Stimulated activated CD8-positive, alpha-beta memory T cell treated with anti-CD3 and anti-CD28 coated beads, Interleukin-4, amount 100 ng/mL, for 48 hours (primary cell): ENCODE measurements at regions not wholly inside any gene's neighbourhood (a gene's known extent, or its start where the extent isn't known, plus 50 kb on each side); places are given as distances from the start of the nearest gene placed in this dataset.

Source experiments
- DNase-seq: peaks from one replicate; pipeline ENCODE4 v3.0.0-alpha.2; 2020

DNA sequence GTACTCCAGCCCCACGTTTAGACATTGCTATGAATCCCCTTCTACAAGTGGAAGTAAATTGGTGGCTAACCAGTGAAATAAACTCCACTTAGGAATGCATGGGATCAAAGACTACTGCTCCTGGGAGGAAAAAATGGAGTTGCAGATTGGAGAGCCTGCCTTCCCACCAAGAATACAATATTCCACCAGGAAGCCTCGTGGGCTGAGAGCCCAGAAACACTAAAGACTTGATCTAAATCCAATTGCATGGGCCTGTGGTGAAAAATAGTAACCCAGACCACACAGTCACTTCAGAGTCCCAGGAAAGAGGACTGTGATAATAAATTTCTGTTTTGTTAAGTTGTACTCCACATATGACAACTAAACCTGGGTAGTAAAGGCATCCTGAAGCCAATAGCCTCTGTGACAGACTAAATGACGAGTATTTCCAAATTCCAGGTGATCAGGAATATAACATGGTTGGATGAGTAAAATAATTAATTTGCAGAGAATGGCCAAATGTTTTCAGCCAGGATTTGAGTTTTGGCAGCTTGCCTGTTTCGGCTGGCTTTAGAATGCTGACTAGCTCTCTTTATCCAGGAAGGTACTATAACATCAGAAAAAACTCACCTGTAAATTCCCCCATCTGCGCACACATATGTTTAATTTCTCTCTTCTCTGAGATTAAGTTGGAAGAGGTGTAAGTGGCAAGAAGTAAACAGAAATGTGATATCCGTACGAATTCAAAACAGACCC lies 480.3 kb downstream of the LIG4 start:
- DNase-seq: no peak

DNA sequence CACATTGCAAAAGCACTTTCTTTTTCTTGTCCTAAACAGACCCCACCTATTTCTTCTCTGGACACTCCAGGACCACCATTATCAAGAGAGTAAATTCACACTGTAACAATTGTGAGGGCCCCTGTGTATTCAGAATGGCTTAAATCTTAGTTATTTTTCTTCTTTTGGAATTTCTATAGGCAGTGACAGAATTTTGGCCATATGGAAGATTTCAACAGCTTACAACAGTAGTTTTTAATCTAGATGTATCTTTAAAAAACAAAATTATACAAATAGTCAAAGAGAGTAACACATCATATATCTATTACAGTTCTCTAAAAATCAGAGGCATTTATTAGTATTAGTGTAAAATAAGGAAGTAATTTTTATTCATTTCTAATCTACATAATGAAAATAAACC lies 482.1 kb downstream of the LIG4 start:
- DNase-seq: no peak

DNA sequence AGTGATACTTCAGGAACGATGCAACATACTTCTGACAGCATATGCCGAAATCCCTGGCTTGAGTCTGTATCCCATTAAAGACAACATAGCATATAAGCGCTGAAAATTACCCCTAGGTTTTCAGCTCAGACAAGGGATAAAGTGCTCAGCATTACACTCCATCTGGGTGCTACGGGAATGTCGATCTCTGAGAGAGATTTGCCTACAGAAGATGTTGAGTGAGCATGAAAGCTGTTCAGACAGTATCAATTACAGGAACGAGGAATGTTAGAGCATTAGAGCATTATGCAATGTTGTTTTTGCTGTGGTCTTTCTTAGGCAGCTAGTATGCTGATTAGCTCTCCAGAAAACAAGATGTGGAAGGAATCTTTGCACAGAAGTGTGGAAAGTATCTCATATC lies 484.5 kb downstream of the LIG4 start:
- DNase-seq: no peak

DNA sequence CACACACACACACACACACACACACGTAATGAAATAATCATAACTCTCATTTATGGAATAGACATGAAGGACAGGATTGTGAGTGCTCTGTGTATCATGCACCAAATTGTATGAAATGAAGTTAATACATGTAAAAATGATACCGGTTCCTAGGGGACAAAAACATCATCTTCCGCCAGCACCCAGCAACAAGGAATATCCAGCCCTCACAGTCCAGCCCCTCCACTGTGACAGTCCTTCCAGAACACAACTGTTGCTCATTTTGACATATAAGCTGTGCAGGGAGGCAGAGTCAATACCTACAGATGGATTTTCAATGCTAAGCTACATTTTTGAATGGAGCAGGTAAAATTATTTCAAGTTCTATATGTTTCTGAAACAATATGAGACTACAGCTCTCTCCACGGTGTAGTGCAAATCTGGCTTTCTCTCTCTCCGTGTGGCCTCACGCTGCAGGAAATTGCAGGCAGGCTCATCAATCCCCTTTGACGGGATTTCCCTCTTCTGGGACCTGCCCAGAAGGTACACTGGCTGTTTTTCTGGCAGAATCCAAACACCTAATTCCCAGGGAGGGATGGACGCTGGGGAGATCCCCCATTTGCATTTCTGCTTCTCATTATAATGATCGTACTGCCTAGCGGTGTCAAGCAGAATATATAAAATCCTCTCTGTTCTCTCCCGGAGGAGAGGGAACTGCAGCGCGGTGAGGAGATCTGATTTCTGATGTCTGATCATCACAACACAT lies 494.0 kb downstream of the LIG4 start:
- no peak for DNase-seq

DNA sequence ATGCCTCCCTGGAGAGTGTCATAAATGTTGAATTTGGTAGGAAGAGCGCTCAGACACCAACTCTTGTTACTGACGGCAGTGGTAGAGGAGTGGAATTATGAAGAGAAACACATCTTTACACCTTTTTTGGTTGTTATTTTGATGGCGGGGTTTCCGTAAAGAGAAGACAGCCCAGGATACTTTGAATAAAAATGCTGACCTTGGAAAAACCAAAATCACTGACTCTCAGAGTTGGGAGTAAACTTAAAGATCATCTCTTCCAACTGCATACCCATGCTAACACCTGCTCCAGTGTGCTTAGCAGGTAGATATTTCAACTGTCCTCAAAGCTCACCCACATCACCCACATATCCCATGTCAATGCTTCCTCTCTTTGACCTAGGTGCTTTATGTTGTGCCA lies 498.6 kb downstream of the LIG4 start:
- no peak for DNase-seq

DNA sequence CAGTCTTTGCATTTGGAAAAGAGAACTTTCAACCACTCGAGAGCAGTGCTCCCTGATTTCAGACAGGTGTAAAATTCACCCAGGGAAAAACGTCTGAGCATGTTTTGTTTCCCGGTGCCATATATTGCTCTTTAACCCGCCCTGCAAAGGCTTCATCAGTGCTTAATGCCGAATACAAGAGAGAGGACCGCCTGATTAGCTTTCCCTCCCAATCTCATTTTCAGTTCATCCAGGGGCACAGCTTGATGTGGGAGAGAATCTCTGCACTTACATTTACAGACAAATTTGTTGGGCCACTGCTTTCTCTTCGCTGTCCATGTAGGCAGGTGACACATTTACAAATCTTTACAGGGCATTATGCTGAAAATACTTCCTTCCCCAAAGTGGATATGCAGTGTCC lies 499.1 kb downstream of the LIG4 start:
- DNase-seq: no peak

GRCh38 chr13:107715496-107715895 lies 499.8 kb downstream of the LIG4 start:
- DNase-seq: no peak

GRCh38 chr13:107713314-107713713 lies 502.0 kb downstream of the LIG4 start:
- no peak for DNase-seq

- no peak for DNase-seq
These were observed 503.0 kb downstream of the LIG4 start for GRCh38 chr13:107712145-107712860.

- no peak for DNase-seq
These were observed 525.2 kb downstream of the LIG4 start for GRCh38 chr13:107690181-107690580.

GRCh38 chr13:107685876-107686275 lies 529.5 kb downstream of the LIG4 start:
- DNase-seq: no peak

- no peak for DNase-seq
These were observed 533.7 kb downstream of the LIG4 start for GRCh38 chr13:107681600-107681999.

- DNase-seq: no peak
These were observed 535.2 kb downstream of the LIG4 start for GRCh38 chr13:107680115-107680514.

DNA sequence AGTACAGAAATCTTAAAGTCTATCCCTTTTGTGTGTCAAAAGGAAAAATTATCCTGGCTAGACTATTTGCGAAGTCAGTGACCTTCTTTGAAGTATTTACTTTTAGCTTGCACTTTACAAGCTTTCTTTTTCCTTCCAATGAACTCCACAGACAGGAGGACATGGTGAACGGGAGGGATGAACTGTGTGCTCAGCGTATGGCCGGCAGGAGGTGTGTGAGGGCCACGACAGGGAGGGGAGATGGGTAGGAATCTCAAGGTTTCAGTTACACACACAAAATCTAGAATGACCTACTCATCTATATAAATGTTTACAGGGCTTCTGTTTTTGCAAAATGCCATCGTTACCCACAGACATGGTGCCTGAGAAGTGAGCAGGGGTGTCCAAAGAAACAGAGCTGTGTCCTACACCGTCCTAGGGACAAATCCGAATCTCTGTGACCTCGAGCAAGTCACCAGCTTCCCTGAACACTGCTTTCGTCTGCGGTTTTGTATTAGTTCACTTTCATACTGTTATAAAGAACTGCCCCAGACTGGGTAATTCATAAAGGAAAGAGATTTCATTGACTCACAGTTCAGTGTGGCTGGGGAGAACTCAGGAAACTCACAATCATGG lies 537.2 kb downstream of the LIG4 start:
- DNase-seq: no peak

- DNase-seq: no peak
These were observed 539.3 kb downstream of the LIG4 start for GRCh38 chr13:107675847-107676550.

GRCh38 chr13:107669391-107669993 lies 545.8 kb downstream of the LIG4 start:
- DNase-seq: no peak

GRCh38 chr13:107665926-107666458 lies 549.3 kb downstream of the LIG4 start:
- no peak for DNase-seq

GRCh38 chr13:107650081-107650701 lies 565.1 kb downstream of the LIG4 start:
- DNase-seq: peak; percentile 55

GRCh38 chr13:107649079-107649478 lies 566.3 kb downstream of the LIG4 start:
- DNase-seq: no peak

- DNase-seq: no peak
These were observed 571.2 kb downstream of the LIG4 start for GRCh38 chr13:107644136-107644535.

DNA sequence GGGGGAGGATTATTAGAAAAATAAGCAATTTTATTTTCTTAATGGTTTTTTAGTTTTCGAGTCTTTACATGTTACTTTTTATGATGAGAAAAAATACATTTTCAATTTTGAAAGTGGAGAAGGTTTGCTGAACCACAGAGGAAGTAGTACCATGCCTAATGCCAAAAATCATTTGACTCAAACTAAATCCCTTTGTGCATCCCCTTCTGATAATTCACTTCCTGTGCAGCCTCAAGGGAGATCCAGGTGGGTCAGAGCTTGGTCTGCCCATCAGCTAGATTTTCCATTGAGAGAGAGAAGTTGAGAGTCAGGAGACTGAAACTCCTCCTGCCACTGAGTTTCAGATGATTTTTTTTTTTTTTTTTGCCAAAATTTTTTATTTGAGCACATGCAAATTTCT lies 571.7 kb downstream of the LIG4 start:
- DNase-seq: no peak

- no peak for DNase-seq
These were observed 572.5 kb downstream of the LIG4 start for GRCh38 chr13:107642831-107643230.
